AG10803 (cell line): ENCODE measurements at regions not wholly inside any gene's neighbourhood (a gene's known extent, or its start where the extent isn't known, plus 50 kb on each side); places are given as distances from the start of the nearest gene placed in this dataset.

Experiments
- DNase-seq: peaks from one replicate; pipeline ENCODE4 v3.0.0; 2010; ENCODE audit warnings: low read depth
- H3K4me3 ChIP-seq: 2 replicates; pipeline ENCODE4 v1.5.1; 2011; ENCODE audit warnings: mild to moderate bottlenecking, low read length, control low read depth
- TF ChIP-seq, protein P1 (sequence below): conservative IDR thresholded peaks from 2 replicates; pipeline ENCODE4 v1.5.1; 2011; ENCODE audit warnings: mild to moderate bottlenecking, low read length, control low read depth, inconsistent platforms

DNA sequence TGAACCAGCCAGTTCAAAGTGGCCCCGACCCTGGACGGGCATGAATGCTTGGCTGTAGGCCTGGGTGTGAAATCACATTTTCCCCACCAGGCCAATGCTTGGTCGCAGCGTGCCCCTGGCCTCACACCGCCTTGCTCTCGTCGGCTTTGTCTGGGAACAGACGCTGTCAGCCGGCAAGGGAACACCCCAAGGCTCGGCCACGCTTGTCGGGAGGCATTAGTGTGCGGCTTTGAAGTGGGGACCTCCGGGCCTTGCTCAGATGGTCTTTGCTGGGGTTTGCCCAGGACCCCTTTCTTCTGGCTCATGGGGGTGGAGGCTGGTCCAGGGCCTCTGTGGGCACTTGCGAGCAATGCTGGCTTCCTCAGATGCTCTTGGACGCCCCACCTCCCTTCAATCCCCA lies 79.1 kb downstream of the INHBB start:
- no peak overlapping the region for H3K4me3 ChIP-seq

DNA sequence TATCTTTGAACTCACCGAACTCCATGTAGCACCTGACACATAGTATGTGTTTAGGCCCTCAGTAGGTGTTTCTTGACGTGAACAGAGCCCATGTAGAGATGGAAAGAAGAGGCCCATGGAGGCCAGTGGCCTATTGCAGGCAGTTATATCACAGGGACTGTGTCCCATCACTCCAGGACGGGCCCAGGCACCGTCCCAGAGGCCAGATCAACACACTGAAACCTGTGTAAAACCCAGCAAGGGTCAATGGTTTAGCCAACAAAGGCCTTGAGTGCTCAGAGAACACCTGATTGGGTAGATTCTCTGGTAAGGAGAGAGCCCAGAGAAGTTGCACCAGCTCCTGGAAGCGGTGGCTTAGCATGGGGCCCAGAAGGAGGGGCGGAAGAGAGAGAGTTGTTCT lies 82.8 kb downstream of the INHBB start:
- TF ChIP-seq, protein P1, sequence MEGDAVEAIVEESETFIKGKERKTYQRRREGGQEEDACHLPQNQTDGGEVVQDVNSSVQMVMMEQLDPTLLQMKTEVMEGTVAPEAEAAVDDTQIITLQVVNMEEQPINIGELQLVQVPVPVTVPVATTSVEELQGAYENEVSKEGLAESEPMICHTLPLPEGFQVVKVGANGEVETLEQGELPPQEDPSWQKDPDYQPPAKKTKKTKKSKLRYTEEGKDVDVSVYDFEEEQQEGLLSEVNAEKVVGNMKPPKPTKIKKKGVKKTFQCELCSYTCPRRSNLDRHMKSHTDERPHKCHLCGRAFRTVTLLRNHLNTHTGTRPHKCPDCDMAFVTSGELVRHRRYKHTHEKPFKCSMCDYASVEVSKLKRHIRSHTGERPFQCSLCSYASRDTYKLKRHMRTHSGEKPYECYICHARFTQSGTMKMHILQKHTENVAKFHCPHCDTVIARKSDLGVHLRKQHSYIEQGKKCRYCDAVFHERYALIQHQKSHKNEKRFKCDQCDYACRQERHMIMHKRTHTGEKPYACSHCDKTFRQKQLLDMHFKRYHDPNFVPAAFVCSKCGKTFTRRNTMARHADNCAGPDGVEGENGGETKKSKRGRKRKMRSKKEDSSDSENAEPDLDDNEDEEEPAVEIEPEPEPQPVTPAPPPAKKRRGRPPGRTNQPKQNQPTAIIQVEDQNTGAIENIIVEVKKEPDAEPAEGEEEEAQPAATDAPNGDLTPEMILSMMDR = no peak
- no peak overlapping the region for H3K4me3 ChIP-seq
- DNase-seq = no peak

More for the DNA sequence above, 79.1 kb downstream of the INHBB start:
- no peak for DNase-seq
- TF ChIP-seq, protein P1 = no peak

DNA sequence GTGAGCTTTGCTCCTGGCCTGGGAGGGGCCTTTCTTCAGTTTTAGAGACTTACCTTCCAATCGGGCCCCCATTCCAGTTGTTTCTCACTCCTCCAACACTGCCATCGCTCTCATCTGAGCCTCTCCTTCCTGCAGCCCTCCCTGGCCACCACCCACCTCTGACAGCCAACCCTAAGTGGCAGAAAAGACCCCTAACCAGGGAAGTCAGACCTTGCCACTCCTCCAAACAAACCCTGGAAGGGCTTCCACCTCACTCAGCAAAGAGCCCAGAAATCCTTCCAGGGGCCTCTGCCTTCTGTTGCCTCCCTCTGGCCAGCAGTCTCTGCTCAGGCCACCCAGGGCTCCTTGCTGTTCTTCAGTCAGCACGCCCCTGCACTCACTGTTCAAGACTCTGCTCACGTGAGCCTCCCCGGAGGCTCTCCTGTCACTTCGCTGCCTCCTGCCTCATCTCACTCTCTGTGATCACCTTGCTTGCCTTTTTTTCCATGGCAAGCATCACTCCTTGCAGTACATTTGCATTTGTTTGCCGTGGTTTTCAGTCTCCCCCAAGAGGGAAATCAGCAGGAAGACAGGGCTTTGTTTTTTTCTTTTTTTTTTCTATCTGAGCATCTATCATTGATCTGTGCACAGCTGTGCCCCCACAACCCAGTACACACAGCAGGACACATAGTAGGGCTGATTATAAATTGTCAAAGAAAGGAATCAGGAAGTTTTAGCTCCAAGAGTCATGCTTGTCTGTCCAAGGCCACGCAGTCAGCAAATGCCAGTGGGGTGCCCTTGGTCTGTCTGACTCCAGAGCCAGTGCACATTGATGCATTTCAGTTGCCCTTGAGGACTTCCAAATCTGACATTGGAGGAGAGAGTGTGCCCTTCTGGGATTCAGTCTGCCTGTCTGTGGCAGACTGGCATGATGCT lies 83.9 kb downstream of the INHBB start:
- no peak overlapping the region for H3K4me3 ChIP-seq
- TF ChIP-seq, protein P1 = no peak
- DNase-seq = no peak

DNA sequence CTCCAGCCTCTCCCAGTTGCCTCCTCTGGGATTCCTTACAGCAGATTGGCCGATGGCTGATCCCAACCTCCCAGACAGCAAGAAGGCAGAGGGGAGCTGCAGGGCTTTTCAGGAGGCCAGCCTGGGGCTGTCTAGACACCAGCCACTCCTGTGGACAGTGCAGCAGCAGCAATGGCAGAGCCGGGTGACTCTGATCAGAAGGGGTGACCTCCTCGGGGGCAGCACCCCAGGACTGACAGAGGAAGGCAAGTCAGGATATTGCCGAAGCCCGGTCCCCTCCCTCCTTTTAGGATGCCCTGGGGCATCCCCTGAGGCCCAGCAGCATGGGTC lies 84.5 kb downstream of the INHBB start:
- TF ChIP-seq, protein P1 = no peak
- H3K4me3 ChIP-seq = no peak overlapping the region
- DNase-seq = no peak

DNA sequence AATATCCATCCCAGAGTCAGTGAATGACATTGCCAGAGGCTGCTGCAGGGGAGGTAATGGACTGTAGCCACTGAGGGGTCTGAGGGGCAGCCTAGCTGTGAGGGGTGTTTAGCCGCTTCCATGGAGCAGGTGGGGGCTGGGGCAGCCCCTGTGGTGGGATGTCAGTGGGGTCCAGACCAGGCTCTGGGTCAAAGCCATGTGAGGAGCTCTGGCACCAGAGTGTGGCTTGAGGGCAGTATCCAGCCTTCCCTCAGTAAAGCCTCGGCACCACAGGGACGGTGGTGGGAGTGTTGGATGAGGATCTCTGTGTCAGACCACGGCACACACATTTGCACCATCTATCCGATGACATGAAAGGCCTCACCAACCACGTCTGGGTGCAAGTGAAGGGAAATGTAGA lies 85.0 kb downstream of the INHBB start:
- no peak for DNase-seq
- TF ChIP-seq, protein P1 = no peak
- H3K4me3 ChIP-seq = no peak overlapping the region

DNA sequence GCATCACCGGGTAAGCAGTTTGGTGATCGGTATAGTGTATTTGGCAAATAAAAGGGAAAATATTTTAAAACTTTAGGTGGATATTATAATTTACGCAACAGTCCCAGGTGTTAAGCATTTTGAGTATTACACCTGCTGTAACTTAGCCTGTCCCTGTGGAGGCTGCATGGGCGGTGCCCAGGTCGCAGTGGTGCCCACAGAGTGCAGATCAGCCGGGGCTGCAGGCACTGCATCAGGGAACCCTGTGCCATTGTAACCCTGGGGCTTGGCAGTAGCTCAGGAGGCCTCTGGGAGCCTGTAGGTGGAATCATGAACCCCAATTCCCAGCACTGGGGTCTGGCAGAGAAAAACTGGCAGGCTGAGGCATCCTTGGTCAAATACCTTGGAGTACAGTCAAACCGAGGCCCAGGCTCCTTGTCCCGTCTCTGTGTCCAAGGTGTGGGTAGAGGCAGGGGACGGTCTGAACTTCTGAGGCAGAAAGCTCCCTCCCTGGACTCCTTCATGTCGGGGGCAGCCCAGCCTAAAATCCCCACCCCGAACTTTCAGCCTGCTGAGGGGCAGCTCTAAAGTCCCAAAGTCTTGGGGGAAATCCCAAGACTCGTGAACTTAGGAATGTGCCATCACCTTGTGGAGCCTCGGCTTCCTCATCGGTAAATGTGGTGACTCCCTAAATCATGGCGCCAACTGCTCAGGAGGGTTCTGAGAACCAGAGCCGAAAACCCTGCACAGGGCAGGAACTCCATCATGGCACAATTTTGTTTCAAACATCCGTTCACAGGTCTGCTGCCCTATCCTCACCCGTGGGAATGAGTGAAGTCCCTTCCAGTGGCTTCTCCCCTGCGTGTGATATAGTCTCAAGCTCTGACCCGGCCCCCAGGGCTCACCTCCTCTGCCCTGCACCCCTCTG lies 85.7 kb downstream of the INHBB start:
- no peak for DNase-seq
- no peak overlapping the region for H3K4me3 ChIP-seq

More for the DNA sequence above, 85.7 kb downstream of the INHBB start:
- TF ChIP-seq, protein P1 = no peak
